GM21529 (cell line): ENCODE measurements at regions not wholly inside any gene's neighbourhood (a gene's known extent, or its start where the extent isn't known, plus 50 kb on each side); places are given as distances from the start of the nearest gene placed in this dataset.

Experiments used
- ATAC-seq: cut with Tn5 transposase; IDR thresholded peaks from one replicate; pipeline ENCODE4 v1.9.1; 2021; ENCODE audit not compliant: unreplicated experiment

DNA sequence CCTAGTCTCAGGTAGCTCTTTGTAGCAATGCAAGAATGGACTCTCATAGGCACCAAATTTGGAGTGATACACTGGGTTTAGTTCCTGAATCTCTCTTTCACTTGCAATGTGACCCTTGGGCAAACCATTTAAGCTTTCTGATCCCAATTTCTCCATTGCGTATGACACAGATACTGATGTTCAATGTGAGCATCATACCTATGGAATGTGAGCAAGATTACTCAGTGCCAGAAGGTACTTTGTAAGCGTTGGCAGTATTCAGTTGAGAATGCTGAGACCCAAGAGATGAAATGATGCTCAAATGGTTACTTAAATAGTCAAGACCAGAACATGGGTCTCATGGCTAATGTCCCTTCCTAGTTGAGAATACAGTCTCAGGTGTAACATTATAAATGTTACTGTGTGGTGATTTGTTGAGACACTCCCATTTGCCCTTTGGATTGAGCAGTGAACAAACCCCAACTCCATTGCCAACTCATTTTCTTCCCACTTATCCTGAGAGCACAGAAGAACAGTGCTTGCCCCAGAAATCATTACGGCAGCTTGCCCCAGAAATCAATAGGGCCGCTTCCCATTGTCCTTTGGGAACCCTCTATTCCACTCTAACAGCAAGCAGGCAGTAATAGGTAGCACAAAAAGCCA lies 134.1 kb downstream of the SOX9 start:
- ATAC-seq = no peak

DNA sequence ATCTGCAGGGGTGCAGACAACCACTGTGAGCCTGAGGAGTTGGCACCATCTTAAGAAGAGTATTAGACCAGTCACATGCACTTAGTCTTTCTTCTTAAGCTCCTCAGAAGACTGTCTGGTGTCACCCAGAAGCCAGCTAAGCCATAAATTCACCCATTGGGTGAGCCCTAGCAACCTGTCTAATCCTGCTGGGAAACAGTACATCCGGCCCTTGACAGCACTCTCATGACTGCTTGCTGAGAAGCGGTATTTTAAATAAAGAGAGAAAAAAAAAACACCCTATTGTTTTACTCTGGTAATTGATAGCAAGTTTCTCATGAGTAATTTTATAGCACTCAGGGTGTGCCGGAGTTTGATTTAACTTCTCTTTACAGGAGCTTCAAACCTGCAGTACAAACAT lies 134.7 kb downstream of the SOX9 start:
- no peak for ATAC-seq

DNA sequence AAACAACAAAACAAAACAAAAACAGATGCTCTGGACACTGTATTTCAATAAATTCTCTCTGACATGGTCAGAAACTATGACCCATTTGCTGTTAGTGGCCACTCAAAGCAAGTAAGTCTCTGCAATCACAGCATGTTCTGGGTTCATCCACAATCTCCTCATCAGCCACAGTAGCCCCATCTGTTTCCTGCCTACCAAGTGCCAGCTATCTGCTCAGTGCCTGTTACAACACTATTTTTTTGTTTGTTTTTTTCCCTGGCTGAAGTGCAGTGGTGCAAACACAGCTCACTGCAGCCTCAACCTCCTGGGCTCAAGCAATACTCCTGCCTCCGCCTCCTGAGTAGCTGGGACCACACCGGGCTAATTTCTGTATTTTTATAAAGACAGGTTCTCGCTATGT lies 137.9 kb downstream of the SOX9 start:
- ATAC-seq = no peak

DNA sequence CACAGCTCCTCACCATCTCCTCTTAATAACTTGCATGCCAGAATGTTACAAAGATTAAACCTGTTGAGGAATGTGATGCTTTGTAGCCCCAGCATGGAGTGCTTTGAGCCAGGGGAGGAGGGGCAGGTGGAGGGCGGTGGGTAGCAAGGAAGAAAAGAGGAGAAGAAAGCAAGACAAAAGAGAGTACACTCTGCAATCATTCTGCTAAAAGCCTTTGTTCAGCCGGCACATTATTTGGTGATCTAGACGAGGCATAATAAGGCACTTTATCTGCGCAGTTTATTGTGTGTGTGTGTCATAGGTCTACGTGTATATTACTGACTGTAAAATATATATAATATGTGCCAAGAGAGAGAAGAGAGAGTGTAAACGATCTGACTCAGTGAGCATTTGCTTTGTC lies 139.1 kb downstream of the SOX9 start:
- no peak for ATAC-seq

DNA sequence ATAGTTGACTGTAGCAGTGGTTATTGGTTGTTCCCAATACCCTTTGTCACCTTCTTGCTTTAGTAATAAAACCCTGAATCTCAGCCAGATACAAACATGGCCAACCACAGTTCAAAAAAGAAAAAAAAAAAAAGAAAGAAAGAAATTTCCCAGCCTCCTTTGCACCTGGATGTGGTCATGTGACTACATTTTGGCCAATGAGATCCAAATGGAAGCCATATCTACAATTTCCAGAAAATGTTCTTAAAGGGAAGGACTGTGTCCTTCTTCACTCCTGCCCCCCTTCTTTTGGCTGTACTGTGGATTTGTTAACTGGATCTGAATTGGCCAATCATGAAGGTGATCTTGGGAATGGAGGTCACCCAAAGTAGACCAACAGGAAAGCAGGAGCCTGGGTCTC lies 141.9 kb downstream of the SOX9 start:
- ATAC-seq = no peak

DNA sequence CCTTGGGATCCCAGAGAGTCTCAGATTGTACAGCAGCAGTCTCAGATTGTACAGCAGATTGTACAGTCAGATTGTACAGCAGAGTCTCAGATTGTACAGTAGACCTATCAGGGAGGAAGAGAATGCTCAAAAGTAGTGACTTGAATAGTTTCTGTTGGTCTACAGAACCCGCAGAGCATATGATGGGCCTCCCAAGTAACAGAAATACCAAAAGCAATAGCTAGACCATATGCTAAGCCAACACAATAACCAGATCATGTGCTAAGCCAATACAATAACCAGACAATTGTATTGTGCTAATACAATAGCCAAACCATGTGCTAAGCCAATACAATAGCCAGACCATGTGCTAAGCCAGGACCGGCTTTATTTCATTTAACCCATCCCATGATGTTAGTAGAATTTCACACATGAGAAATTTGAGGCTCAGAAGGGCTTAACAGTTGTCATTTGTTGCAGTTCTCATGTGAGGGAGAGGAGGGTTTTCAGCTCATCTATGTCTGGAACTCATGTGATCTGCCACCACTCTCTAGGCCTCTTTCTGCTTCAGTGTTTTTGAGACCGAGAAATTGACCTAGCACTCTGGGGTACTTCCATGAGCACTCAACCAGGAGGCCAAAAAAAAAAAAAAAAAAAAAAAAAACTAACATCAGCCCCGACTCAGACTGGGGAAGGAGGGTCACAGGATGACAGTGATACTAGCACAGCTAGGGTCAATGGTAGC lies 144.0 kb downstream of the SOX9 start:
- peak; percentile 69 for ATAC-seq

DNA sequence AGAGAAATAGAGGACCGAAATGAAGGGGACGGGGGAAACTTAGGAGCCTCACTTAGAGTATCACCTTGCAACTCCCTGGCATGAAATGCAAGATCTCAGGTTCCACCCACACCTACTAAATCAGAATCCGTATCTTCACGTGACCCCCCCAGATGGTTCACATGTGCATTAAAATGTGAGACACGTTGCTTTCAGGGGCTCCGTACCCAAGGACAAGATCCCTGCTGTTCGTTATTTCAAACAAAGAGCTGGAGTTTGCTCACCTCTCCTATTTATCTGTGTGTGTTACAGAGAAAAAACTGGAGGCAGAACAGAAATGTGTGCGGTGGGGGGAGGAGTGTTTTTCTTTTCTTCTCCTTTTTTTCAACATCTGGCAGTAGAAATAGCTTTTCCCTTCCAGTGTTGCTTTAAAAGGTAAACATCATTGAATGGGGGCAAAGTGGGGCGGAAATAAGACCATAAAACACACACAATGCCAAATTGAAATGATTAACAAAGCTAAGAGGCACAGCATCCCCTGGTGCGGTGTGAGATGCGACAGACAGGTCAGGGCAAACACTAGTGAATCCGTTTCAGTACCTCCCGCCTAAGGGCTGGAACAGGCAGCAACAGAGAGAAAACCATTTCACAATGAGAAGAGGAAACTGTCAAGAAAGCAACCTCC lies 145.4 kb downstream of the SOX9 start:
- no peak for ATAC-seq

DNA sequence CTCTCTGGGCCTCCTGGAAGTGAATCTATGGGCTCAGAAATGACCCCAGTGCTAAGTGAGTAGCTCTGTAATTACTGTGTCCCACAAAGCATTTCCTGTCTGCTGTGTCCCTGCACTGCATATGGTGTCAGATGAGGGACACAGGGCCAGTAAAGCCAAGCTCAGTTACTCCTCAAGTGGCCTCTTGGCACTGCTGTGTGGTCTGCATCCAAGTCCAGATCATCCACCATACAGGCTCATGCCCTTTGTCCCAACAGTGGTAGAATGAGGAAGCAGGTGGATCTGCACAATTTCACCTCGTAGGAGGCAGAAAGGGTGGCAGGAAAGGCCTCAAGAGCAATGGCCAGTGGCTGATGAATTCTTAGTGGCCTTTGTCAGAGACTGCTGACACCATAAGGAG lies 146.8 kb downstream of the SOX9 start:
- ATAC-seq = no peak

DNA sequence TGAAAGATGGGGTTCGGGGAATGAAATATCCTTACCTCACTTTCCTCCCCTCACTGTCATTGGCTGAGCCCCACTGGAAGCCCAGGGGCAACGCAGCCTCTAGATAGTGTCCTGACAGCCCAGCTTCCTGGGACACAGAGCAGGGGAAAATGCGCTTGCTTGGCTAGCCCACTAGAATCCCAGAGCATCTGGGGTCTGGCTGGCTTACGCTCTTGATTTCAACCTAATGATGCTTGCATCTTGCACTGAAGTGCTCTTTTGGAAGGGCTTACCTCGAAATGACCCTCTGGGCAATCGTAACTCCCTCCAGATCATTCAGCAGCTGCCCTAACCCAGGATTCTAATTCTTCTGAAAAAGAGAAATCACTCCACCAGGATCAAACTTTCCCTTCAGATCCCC lies 147.6 kb downstream of the SOX9 start:
- no peak for ATAC-seq

DNA sequence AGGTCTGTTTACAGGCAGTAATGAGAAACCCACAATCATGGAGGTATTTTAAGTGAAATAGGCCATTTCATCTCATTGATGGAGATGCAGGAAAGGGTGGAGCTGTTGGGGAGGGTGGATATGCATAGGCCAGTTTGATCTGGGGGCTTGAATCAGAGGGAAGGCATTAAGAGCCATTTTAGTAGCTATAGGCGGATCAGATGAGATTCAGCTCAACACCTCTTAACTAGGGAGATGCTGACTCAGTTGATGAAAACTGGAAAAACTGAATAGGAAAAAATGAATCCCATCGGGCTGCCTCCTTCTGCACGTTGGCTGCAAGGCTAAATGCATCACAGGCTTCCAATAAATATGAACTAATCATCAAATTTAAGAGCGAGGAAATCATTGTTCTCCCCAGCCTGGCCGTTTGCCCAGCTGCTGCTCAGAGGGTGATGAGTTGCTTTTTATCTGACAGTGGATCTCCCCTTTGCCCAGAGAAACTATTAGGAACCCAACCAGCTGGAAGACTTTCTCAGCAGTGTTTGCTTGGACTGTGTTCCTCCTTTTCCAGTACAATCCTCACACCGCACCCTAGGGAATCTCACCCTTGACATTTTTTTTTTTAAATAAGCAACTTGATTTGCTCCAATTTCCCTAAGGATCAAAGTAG lies 149.6 kb downstream of the SOX9 start:
- ATAC-seq = no peak

DNA sequence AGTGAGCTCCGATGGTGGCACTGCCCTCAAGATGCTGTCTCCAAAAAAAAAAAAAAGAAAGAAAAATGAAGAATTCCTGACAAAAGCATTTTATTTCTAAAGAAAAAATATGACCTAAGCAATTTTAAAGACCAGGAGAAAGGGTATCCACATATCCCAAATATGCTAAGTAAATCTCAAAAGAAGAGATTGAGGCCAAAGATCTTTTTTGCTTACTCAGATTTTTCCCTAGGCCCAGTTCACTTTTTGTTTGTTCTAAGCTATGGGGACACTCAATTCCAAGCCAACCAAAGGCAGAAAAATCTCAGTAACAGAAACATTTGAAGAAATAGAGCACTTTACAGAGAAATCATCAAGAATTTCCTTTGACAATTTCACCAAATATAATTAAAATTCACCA lies 150.8 kb downstream of the SOX9 start:
- no peak for ATAC-seq

DNA sequence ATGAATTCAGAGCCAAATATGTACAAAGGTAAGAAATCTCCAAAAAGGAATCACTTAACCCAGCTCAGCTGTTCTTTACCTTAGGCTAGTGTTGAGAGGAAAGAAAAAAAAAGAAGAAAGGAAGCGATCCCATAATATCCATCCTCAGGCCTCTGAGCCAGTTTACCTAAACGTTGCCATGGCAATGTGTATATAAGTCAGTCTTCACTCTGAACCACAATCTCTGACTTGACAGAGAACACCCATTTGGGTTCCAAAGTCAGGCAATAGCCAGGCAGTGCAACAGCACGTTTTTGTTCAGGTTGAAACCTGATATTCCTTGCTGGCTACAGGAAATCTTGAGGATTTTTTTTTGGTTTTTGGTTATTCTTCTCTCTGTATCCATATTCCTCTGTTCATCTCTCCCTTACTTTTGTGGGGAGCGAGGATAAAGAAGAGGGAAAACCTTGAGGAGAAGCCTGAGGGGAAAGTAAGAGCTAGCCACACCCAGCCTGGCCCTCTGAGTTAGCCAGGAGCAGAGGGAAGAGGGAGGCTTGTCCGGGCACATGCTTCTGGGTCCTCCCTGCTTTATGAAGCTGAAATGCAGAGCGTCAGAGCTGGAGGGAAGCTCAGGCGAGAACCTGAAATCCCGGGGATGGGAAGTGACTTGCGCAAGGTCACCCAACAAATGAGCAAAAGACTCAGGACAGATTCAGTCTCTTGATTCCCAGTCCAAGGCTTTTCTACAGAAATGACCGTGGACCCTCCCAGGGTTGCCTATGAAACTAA lies 152.7 kb downstream of the SOX9 start:
- no peak for ATAC-seq

DNA sequence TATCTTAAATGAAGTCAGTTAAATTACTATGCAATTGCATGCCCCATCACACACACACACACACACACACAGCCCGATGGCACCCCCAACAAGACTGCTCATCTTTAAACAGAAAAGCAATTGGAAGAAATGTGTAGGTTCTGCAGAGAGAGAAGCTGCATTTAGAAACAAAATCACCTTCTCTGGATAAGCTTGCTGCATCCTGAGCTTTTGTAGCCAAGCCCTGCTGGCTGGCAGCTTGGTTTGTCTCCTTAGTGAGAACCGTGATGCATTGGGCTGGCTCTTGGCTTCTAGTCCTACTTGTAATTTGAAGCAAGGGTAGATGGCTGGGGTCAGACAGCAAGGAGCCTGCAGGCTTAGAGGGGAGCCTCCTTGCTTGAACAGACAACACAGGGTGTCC lies 153.8 kb downstream of the SOX9 start:
- ATAC-seq = no peak

DNA sequence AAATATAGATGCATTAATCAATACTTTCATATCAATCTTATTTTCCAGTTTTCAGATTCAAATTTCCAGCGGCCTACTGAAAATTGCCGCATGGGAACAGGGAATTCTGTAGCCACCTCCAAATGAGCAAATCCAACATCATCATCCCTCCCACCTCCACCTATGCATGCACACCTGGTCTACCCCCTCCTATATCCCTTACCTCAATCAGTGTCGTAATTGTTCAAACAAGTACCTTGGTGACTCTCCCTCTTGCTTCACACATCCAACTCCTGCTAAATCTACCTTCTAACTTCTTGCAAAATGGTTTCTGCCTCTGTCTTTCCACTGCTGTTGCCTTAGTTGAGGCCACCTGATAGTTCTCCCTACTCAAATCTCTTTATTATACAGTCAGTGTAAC lies 160.1 kb downstream of the SOX9 start:
- no peak for ATAC-seq

DNA sequence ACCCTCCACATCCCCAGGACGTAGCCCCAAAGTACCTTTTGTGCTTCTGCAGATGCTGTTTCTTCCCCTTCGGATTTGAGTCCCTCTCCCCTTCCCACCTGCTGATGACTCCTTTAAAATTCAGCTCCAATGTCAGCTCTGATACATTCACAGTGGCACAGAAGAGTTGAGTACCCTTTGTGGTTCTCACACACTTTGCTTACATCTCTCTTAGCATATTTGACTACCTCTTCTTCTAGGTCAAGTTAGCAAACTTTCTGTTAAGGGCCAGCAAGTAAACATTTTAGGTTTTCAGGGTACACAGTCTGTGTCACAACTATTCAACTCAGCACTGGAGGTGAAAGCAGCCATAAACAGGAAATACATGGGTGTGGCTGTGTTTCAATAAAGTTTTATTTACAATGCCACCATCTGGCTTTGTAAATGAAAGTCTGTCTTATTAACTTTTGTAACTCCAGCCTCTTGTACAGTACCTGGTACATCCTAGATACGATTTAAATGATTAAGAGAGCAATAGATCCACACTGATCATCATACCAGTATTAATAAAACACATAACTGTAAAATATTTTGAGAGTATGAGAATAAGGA lies 161.7 kb downstream of the SOX9 start:
- ATAC-seq = no peak

DNA sequence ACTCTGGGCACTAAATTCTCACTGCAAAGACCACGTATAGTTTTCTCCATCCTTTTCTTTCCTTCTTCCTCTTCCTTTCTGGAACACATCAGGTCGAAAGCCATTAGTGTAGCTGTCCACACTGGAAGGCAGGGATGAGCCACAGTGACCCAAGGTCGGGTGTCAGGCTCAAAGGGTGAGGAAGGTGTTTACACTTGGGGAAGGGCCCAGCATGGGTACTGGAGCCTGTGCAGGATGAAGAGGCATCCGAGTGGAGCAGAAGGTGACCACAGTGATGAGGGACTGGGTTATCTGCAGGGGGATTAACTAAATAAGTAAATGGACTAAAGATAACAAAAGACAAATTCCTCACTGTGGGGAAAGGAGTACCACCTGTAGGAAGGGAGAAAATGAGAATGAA lies 164.0 kb downstream of the SOX9 start:
- no peak for ATAC-seq

DNA sequence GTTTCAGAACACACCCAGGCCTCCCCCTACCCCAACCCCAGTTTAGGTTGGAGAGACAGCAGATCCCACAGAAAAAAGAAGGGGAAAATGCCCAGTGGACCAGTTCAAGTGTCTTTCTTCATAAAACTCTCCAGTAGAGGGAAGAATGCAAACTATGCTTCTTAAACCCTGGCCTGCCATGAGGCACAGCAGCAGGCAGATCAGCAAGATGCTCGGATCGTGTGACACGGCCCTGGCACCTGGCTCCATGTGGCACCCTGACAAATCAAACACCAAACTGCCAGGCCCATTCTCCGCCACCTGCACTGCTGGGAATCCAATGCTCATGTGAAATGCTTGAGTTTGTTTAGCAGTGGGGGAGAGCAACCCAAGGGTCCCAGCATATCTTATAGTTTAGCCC lies 166.8 kb downstream of the SOX9 start:
- no peak for ATAC-seq

DNA sequence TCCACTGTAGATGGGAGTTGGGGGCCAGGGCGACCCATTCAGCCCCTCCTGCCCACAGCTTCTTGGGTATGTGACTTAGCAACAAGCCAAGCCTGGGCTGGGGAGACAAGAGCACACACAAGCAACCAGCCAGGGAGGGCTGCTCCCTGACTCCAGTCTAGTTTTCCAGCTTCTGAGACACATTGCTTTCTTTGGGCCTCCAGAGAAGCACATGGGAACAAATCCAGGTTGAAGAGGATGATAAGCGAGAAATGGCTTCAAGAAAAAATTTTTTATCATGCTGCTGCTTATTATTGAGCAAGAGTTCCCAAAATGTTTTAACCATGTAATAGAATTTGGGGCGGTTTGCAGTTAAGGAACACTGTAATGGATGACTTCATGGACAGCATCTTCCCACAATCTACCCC lies 173.7 kb downstream of the SOX9 start:
- no peak for ATAC-seq

DNA sequence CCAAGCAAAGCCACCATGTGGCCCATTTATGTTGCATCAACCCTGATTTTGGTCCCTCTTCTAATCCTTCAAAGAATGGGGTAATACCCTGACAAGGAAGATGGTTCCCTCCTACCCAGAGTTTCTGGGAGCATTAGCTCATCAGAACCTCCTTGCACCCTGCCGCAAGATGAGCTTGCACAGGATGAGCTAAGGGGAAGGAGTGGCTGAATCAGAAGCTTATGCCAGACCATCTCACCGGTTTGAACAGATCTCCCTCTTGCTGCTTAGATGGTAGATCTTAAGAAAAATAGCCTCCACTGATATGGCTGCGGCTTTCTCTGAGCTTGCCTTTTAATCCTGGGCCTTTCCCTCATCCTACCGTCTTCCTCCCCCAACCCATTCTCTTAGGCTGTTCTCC lies 175.1 kb downstream of the SOX9 start:
- no peak for ATAC-seq

DNA sequence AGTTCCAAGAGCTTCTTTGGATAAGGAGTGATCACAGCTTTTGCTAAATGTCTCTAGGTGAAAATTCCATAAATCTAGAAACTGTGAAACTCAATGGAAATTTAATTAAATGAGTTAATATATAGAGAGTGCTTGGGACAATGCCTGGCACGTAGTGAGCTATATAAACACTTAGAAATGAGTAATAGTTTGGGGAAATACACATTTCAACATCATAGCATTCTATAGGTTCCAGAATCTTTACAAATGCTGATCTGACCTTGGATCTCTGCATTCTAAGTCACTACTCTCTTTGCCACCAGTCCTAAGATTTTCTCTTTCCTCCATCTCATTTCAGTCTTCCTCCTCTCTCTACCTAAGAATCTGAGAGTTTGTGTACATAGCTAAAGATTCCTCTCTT lies 175.6 kb downstream of the SOX9 start:
- ATAC-seq = no peak
